ENCODE measurements at regions not wholly inside any gene's neighbourhood (a gene's known extent, or its start where the extent isn't known, plus 50 kb on each side); places are given as distances from the start of the nearest gene placed in this dataset.

DNA sequence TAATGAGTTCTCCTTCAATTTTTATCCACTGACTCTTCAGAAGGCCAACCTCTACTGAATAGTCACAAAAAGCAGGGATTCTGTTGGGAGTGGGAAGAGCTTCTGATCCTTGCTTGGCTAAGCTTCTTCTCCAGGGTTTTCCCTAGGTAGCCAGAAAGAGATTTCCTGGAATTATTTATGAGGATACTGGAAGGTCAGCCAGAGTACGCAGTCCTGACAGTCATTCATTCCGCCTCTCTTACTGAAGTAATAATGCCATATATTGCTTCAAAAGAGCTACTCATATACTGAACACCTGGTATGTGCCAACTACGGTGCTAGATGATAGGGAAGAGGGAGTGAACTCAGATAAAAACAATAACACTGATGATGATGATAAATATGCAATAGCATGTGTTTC lies 116.1 kb downstream of the CCDC34 start:
- Histone ChIP-seq H3K4me3 (ENCODE audit: insufficient read depth, low read depth, low read length) (no peak overlapping the region), H2BK120ac (ENCODE audit: low read depth, low read length) (no peak overlapping the region), H2AFZ (replicated peaks; ENCODE audit: low read length, poor library complexity) (no peak overlapping the region), H2BK15ac (ENCODE audit: low read depth, low read length) (no peak overlapping the region), H3K9me1 (ENCODE audit: insufficient read depth, low read length) (no peaks in the 10 kb centered on the region), H2BK20ac (ENCODE audit: low read depth, low read length) (no peak overlapping the region), H3K36me3 (ENCODE audit: control insufficient read depth, insufficient read depth, low read length) (no peaks in the 10 kb centered on the region), H3K4ac (ENCODE audit: low read depth, low read length) (no peak overlapping the region), H3K27me3 (ENCODE audit: control insufficient read depth, insufficient read depth, low read length) (peaks cover 8% of the 10 kb centered on the region), H2AK9ac (replicated peaks; ENCODE audit: low read depth, low read length, poor library complexity) (no peak overlapping the region), H4K91ac (ENCODE audit: insufficient read depth, low read depth, low read length) (no peak overlapping the region), H3K9me3 (ENCODE audit: control insufficient read depth, insufficient read depth, low read length) (no peaks in the 10 kb centered on the region), H3K27ac (ENCODE audit: insufficient read depth, low read length) (no peak overlapping the region), H3K18ac (ENCODE audit: low read depth, low read length) (no peak overlapping the region), H4K5ac (ENCODE audit: low read depth, low read length) (no peak overlapping the region), H3K23ac (ENCODE audit: low read depth, low read length) (no peak overlapping the region), H3K9ac (ENCODE audit: low read depth, low read length) (no peak overlapping the region), H2AK5ac (ENCODE audit: low read depth, low read length) (no peak overlapping the region), H4K8ac (ENCODE audit: low read depth in 2 of 2, low read length in 2 of 2) (no peak overlapping the region), H3K4me1 (ENCODE audit: control insufficient read depth, insufficient read depth, low read length) (peaks cover 2% of the 10 kb centered on the region; the same call in 1 of the 2 replicates), H4K20me1 (ENCODE audit: insufficient read depth, low read length) (no peaks in the 10 kb centered on the region), H2BK5ac (ENCODE audit: low read depth, low read length, poor library complexity, severe bottlenecking) (no peak overlapping the region), H3K79me1 (ENCODE audit: low read depth in 1 of 2, low read length in 2 of 2) (no peaks in the 10 kb centered on the region), H3K4me2 (ENCODE audit: low read depth, low read length) (no peak overlapping the region), H3K14ac (replicated peaks; ENCODE audit: low read depth, low read length) (no peak overlapping the region), H3K56ac (ENCODE audit: extremely low read depth, insufficient read depth, low read length) (no peak overlapping the region)
- dilution Hi-C loops (cut with HindIII; ENCODE audit: low sequenced_read_pairs, unreplicated experiment) (no loop called here), in situ Hi-C loops (cut with MboI; ENCODE audit: low sequenced_read_pairs) (no loop called here), intact Hi-C loops (cut with micrococcal nuclease) (no loop called here)
- BruUV-seq (replicated peaks), result no TSS peak
- ATAC-seq (ENCODE audit: low read depth), result no peak
- CTCF ChIA-PET, result interaction anchor here (0.7 to 1.4 kb wide), 2 partner anchors 31 to 124 kb away, joined by 3 read pairs; no protein-coding TSS in a partner anchor
- POLR2A ChIA-PET (ENCODE audit: unreplicated experiment), result no interaction called here
- no CpG with 5 or more reads among the region's 3 CpGs for WGBS, 2 experiments (ENCODE audit: extremely low coverage in 2 of 2, insufficient read length in 1 of 2)
- no peak for TF ChIP-seq RFX5 (IDR thresholded peaks at IDR 0.05; ENCODE audit: low read depth, low read length)
- no peak for TF ChIP-seq MAFK (IDR thresholded peaks at IDR 0.05; ENCODE audit: low read depth, low read length)
- no peak for TF ChIP-seq BHLHE40 (IDR thresholded peaks at IDR 0.05; ENCODE audit: low read depth, low read length)
- no peak for TF ChIP-seq MXI1 (IDR thresholded peaks at IDR 0.05; ENCODE audit: borderline replicate concordance, low read depth, low read length)
- TF ChIP-seq, protein P1, sequence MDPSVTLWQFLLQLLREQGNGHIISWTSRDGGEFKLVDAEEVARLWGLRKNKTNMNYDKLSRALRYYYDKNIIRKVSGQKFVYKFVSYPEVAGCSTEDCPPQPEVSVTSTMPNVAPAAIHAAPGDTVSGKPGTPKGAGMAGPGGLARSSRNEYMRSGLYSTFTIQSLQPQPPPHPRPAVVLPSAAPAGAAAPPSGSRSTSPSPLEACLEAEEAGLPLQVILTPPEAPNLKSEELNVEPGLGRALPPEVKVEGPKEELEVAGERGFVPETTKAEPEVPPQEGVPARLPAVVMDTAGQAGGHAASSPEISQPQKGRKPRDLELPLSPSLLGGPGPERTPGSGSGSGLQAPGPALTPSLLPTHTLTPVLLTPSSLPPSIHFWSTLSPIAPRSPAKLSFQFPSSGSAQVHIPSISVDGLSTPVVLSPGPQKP (IDR thresholded peaks at IDR 0.05; ENCODE audit: borderline replicate concordance, low read depth, low read length), result no peak
- TF ChIP-seq, protein P2, sequence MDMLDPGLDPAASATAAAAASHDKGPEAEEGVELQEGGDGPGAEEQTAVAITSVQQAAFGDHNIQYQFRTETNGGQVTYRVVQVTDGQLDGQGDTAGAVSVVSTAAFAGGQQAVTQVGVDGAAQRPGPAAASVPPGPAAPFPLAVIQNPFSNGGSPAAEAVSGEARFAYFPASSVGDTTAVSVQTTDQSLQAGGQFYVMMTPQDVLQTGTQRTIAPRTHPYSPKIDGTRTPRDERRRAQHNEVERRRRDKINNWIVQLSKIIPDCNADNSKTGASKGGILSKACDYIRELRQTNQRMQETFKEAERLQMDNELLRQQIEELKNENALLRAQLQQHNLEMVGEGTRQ (IDR thresholded peaks at IDR 0.05; ENCODE audit: low read depth, low read length), result no peak
- TF ChIP-seq RCOR1 (IDR thresholded peaks at IDR 0.05; ENCODE audit: insufficient replicate concordance, low read length), result no peak
- TF ChIP-seq, protein P3, sequence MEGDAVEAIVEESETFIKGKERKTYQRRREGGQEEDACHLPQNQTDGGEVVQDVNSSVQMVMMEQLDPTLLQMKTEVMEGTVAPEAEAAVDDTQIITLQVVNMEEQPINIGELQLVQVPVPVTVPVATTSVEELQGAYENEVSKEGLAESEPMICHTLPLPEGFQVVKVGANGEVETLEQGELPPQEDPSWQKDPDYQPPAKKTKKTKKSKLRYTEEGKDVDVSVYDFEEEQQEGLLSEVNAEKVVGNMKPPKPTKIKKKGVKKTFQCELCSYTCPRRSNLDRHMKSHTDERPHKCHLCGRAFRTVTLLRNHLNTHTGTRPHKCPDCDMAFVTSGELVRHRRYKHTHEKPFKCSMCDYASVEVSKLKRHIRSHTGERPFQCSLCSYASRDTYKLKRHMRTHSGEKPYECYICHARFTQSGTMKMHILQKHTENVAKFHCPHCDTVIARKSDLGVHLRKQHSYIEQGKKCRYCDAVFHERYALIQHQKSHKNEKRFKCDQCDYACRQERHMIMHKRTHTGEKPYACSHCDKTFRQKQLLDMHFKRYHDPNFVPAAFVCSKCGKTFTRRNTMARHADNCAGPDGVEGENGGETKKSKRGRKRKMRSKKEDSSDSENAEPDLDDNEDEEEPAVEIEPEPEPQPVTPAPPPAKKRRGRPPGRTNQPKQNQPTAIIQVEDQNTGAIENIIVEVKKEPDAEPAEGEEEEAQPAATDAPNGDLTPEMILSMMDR (conservative IDR thresholded peaks at IDR 0.05; ENCODE audit: low read depth, low read length), result no peak
- no peak for TF ChIP-seq POLR2A (IDR thresholded peaks at IDR 0.05; ENCODE audit: low read depth, low read length)
- no peak for TF ChIP-seq CHD1 (IDR thresholded peaks at IDR 0.05; ENCODE audit: low read depth, low read length)
- TF ChIP-seq RAD21 (IDR thresholded peaks at IDR 0.05; ENCODE audit: low read length), result no peak
- TF ChIP-seq CEBPB (IDR thresholded peaks at IDR 0.05; ENCODE audit: low read depth, low read length), result no peak
- TF ChIP-seq FOS (IDR thresholded peaks at IDR 0.05; ENCODE audit: low read depth, low read length), result no peak
- TF ChIP-seq NFE2L2 (IDR thresholded peaks at IDR 0.05; ENCODE audit: low read depth, low read length), result no peak
- no peak for TF ChIP-seq MAZ (IDR thresholded peaks at IDR 0.05; ENCODE audit: borderline replicate concordance, low read depth, low read length)
- no peak for TF ChIP-seq SMC3 (IDR thresholded peaks at IDR 0.05; ENCODE audit: low read depth, low read length)
- DNase-seq, result no peak
